Keratinocyte (primary cell): ENCODE measurements at regions not wholly inside any gene's neighbourhood (a gene's known extent, or its start where the extent isn't known, plus 50 kb on each side); places are given as distances from the start of the nearest gene placed in this dataset.
"Not testable (repeated sequence)": the region's sequence is repeated elsewhere in the genome, so short reads cannot be mapped to it uniquely, and the experiment has no call there.

Source experiments
- DNase-seq: peaks from one replicate; pipeline ENCODE4 v3.0.0-alpha.2; 2011; ENCODE audit warnings: low read depth, missing footprints, low spot score
- FAIRE-seq: peaks from 2 replicates; lab custom pipeline; 2011; peaks lifted over from hg19 to GRCh38; lab: Jason Lieb, UNC
- H2AFZ ChIP-seq: 2 replicates; pipeline ENCODE4 v1.6.0; 2012; ENCODE audit warnings: low read length, control low read depth, inconsistent platforms; ENCODE audit not compliant: control insufficient read depth
- H3K27ac ChIP-seq: 2 replicates; pipeline ENCODE4 v1.5.1; 2011; ENCODE audit warnings: low read length; ENCODE audit not compliant: control insufficient read depth, insufficient read depth
- H3K27me3 ChIP-seq: 3 replicates; pipeline ENCODE4 v1.6.0; 2011; ENCODE audit warnings: low read length; ENCODE audit not compliant: control insufficient read depth, insufficient read depth; ENCODE audit errors: extremely low read depth
- H3K36me3 ChIP-seq, 2 experiments: 2 replicates in 1 of 2; 3 replicates in 1 of 2; pipeline ENCODE4 v1.5.1; 2011; ENCODE audit warnings: low read length in 2 of 2, mild to moderate bottlenecking in 1 of 2; ENCODE audit not compliant: control insufficient read depth in 2 of 2, insufficient read depth in 2 of 2; ENCODE audit errors: extremely low read depth in 1 of 2
- H3K4me1 ChIP-seq: 3 replicates; pipeline ENCODE4 v1.5.1; 2011; ENCODE audit warnings: low read length; ENCODE audit not compliant: control insufficient read depth, insufficient read depth; ENCODE audit errors: extremely low read depth
- H3K4me2 ChIP-seq: 3 replicates; pipeline ENCODE4 v1.6.0; 2011; ENCODE audit warnings: low read depth, low read length; ENCODE audit not compliant: control insufficient read depth, insufficient read depth; ENCODE audit errors: extremely low read depth
- H3K4me3 ChIP-seq, 3 experiments: fragments of 200-600 bp in 1 of 3; sonication (generic) in 1 of 3; 2 replicates in 2 of 3; 3 replicates in 1 of 3; pipeline ENCODE4 v1.5.1; 2011 to 2016; ENCODE audit warnings: low read length in 3 of 3, mild to moderate bottlenecking in 3 of 3, control low read depth in 2 of 3, inconsistent platforms in 1 of 3, low read depth in 1 of 3, mixed read lengths in 1 of 3, mixed run types in 1 of 3, moderate library complexity in 1 of 3; ENCODE audit not compliant: control insufficient read depth in 2 of 3, insufficient read depth in 2 of 3; ENCODE audit errors: extremely low read depth in 1 of 3
- H3K79me2 ChIP-seq: 2 replicates; pipeline ENCODE4 v1.6.0; 2012; ENCODE audit warnings: low read length; ENCODE audit not compliant: control insufficient read depth, insufficient read depth
- H3K9ac ChIP-seq: 3 replicates; pipeline ENCODE4 v1.6.0; 2011; ENCODE audit warnings: low read length; ENCODE audit not compliant: control insufficient read depth, insufficient read depth; ENCODE audit errors: extremely low read depth
- H3K9me1 ChIP-seq: 3 replicates; pipeline ENCODE4 v1.6.0; 2011; ENCODE audit warnings: low read length; ENCODE audit not compliant: control insufficient read depth, insufficient read depth; ENCODE audit errors: extremely low read depth
- H3K9me3 ChIP-seq: 2 replicates; pipeline ENCODE4 v1.5.1; 2012; ENCODE audit warnings: low read depth, low read length; ENCODE audit not compliant: control insufficient read depth
- H4K20me1 ChIP-seq: 3 replicates; pipeline ENCODE4 v1.6.0; 2011; ENCODE audit warnings: low read length; ENCODE audit not compliant: control insufficient read depth, insufficient read depth; ENCODE audit errors: extremely low read depth
- CTCF ChIP-seq, 3 experiments: IDR thresholded peaks in 1 of 3; conservative IDR thresholded peaks in 1 of 3; optimal IDR thresholded peaks in 1 of 3; 2 replicates in 2 of 3; 3 replicates in 1 of 3; pipeline versions ENCODE3 to v1.5.1; 2011; ENCODE audit warnings: low read length in 3 of 3, mild to moderate bottlenecking in 3 of 3, moderate library complexity in 2 of 3, control low read depth in 1 of 3, inconsistent platforms in 1 of 3; ENCODE audit not compliant: insufficient read depth in 2 of 3; ENCODE audit errors: extremely low read depth in 1 of 3
- EZH2 ChIP-seq: IDR thresholded peaks from one replicate; pipeline ENCODE4 v1.6.1; 2012; ENCODE audit warnings: inconsistent platforms, mild to moderate bottlenecking, low read length, moderate library complexity
- dilution Hi-C: fragments of 300-500 bp; cut with MboI; formaldehyde crosslinking; loops from one replicate; pipeline ENCODE4 v1.7.0; 2020; ENCODE audit warnings: low sequenced_read_pairs; ENCODE audit not compliant: extremely low pct_ligation_motif_present

GRCh38 chr5:17413691-17414090 lies 84.3 kb upstream of the TAF11L2 start:
- TF ChIP-seq CTCF (optimal IDR thresholded peaks at IDR 0.05 in 1 of 3, IDR thresholded peaks at IDR 0.05 in 1 of 3, conservative IDR thresholded peaks at IDR 0.05 in 1 of 3; ENCODE audit: extremely low read depth in 1 of 3, insufficient read depth in 2 of 3, low read length in 3 of 3) = no peak
- no peak for TF ChIP-seq EZH2
- Histone ChIP-seq H3K79me2 (no peaks in the 10 kb centered on the region), H3K9ac (no peak overlapping the region), H3K9me3 (no peaks in the 10 kb centered on the region), H4K20me1 (no peaks in the 10 kb centered on the region), H2AFZ (no peak overlapping the region), H3K4me2 (no peak overlapping the region), H3K27me3 (no peaks in the 10 kb centered on the region), H3K27ac (no peak overlapping the region), H3K4me1 (peaks cover 12% of the 10 kb centered on the region), H3K36me3 (no peaks in the 10 kb centered on the region), H3K9me1 (no peaks in the 10 kb centered on the region), H3K4me3 (no peak overlapping the region)
- dilution Hi-C loops = no loop called here
- FAIRE-seq (no peak), DNase-seq (no peak)

- TF ChIP-seq CTCF (optimal IDR thresholded peaks at IDR 0.05 in 1 of 3, IDR thresholded peaks at IDR 0.05 in 1 of 3, conservative IDR thresholded peaks at IDR 0.05 in 1 of 3; ENCODE audit: extremely low read depth in 1 of 3, insufficient read depth in 2 of 3, low read length in 3 of 3) (no peak), EZH2 (no peak)
- Histone ChIP-seq H3K4me3 (no peak overlapping the region), H3K9me3 (no peaks in the 10 kb centered on the region), H4K20me1 (no peaks in the 10 kb centered on the region), H2AFZ (no peak overlapping the region), H3K4me2 (no peak overlapping the region), H3K27me3 (no peaks in the 10 kb centered on the region), H3K4me1 (peaks cover 12% of the 10 kb centered on the region), H3K9me1 (no peaks in the 10 kb centered on the region), H3K9ac (no peak overlapping the region), H3K27ac (no peak overlapping the region), H3K79me2 (no peaks in the 10 kb centered on the region), H3K36me3 (no peaks in the 10 kb centered on the region)
- FAIRE-seq (no peak), DNase-seq (no peak)
- dilution Hi-C loops = no loop called here
These were observed 82.7 kb upstream of the TAF11L2 start for GRCh38 chr5:17415321-17415758.

- H3K9me3 ChIP-seq, H3K9me1 ChIP-seq, H3K27ac ChIP-seq, H3K27me3 ChIP-seq, H3K4me2 ChIP-seq, H3K9ac ChIP-seq, H2AFZ ChIP-seq, FAIRE-seq, H3K79me2 ChIP-seq, H3K4me3 ChIP-seq, H3K36me3 ChIP-seq, H4K20me1 ChIP-seq, dilution Hi-C loops, DNase-seq: not testable (repeated sequence)
- peaks cover 10% of the 10 kb centered on the region for H3K4me1 ChIP-seq
These were observed 81.7 kb upstream of the TAF11L2 start for GRCh38 chr5:17416374-17416773.
